Mononuclear cell (primary cell): ENCODE measurements at regions not wholly inside any gene's neighbourhood (a gene's known extent, or its start where the extent isn't known, plus 50 kb on each side); places are given as distances from the start of the nearest gene placed in this dataset.

ENCODE experiments used
- H3K27me3 ChIP-seq: 2 replicates; pipeline ENCODE4 v1.6.0; 2011; ENCODE audit warnings: low read length, control low read depth; ENCODE audit not compliant: insufficient read depth
- H3K4me1 ChIP-seq: 2 replicates; pipeline ENCODE4 v1.5.1; 2011; ENCODE audit warnings: mild to moderate bottlenecking, low read length, control low read depth; ENCODE audit not compliant: insufficient read depth
- H3K4me3 ChIP-seq: 2 replicates; pipeline ENCODE4 v1.5.1; 2011; ENCODE audit warnings: mild to moderate bottlenecking, low read length, moderate library complexity
- H3K9me3 ChIP-seq: 2 replicates; pipeline ENCODE4 v1.5.1; 2011; ENCODE audit warnings: low read depth, mild to moderate bottlenecking, control low read depth, low read length

DNA sequence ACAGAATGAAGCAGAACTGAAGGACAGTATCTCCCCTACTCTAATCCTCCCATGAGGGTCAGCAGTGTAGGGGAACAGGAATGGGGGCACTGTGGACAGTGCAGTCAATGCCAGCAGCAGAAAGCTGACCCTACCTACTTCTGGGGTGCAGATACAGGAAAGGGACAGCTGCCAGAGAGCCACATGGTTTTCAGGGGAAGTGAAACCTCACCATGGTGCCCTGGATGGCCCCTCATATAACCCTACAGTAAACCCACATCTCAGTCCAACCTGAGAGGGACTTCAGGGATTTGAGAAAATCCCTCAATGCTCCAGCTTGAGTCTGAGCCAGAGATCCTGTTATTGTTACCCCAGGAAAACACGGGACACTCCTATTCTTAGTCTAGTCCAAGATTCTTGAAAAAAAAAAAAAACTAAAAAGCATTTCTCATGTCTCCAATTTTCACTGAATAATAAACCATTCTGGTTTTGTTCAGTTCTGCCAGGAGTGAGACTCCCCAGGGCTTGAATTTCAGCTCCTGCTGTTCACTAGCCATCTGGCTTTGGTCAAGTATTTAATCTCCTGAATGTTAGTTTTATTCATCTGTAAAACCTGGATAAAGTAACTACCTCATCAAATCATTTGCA lies 511.6 kb upstream of the ARGLU1 start:
- Histone ChIP-seq H3K9me3 (no peaks in the 10 kb centered on the region), H3K4me3 (no peak overlapping the region), H3K27me3 (no peaks in the 10 kb centered on the region), H3K4me1 (no peaks in the 10 kb centered on the region)

GRCh38 chr13:107078229-107078765 lies 510.4 kb upstream of the ARGLU1 start:
- Histone ChIP-seq H3K9me3 (no peaks in the 10 kb centered on the region), H3K27me3 (no peaks in the 10 kb centered on the region), H3K4me3 (no peak overlapping the region), H3K4me1 (no peaks in the 10 kb centered on the region)

GRCh38 chr13:107076801-107077200 lies 508.9 kb upstream of the ARGLU1 start:
- Histone ChIP-seq H3K4me3 (no peak overlapping the region), H3K4me1 (no peaks in the 10 kb centered on the region), H3K9me3 (no peaks in the 10 kb centered on the region), H3K27me3 (no peaks in the 10 kb centered on the region)

- no peaks in the 10 kb centered on the region for H3K4me1 ChIP-seq
- H3K27me3 ChIP-seq: no peaks in the 10 kb centered on the region
- H3K4me3 ChIP-seq: no peak overlapping the region
- H3K9me3 ChIP-seq: no peaks in the 10 kb centered on the region
Observed at GRCh38 chr13:107075576-107075975, 507.6 kb upstream of the ARGLU1 start.

DNA sequence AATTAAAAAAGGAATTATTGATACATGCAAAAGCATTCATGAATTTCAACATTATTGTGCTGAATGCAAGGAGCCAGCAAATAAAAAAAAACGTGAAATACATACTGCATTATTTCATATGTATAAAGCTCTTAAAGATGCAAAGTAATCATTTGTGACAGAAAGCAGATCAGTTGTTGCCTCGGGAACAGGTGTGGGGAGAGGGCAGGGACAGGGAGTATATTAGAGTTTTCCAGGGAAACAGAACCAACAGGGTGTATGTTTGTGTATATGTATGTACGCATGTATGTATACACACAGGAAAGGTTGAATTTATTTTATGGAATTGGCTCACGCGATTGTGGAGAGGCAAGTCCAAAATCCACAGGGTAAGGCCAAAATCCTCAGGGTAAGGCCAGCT lies 502.9 kb upstream of the ARGLU1 start:
- Histone ChIP-seq H3K9me3 (no peaks in the 10 kb centered on the region), H3K4me3 (no peak overlapping the region), H3K4me1 (no peaks in the 10 kb centered on the region), H3K27me3 (no peaks in the 10 kb centered on the region)

- no peaks in the 10 kb centered on the region for H3K27me3 ChIP-seq
Observed at GRCh38 chr13:107069108-107069776, 501.3 kb upstream of the ARGLU1 start.

GRCh38 chr13:107067381-107067780 lies 499.4 kb upstream of the ARGLU1 start:
- no peaks in the 10 kb centered on the region for H3K27me3 ChIP-seq
- H3K4me3 ChIP-seq: no peak overlapping the region
- no peaks in the 10 kb centered on the region for H3K9me3 ChIP-seq
- H3K4me1 ChIP-seq: no peaks in the 10 kb centered on the region

More at GRCh38 chr13:107069108-107069776, 501.3 kb upstream of the ARGLU1 start:
- Histone ChIP-seq H3K4me1 (no peaks in the 10 kb centered on the region), H3K9me3 (no peaks in the 10 kb centered on the region), H3K4me3 (no peak overlapping the region)

DNA sequence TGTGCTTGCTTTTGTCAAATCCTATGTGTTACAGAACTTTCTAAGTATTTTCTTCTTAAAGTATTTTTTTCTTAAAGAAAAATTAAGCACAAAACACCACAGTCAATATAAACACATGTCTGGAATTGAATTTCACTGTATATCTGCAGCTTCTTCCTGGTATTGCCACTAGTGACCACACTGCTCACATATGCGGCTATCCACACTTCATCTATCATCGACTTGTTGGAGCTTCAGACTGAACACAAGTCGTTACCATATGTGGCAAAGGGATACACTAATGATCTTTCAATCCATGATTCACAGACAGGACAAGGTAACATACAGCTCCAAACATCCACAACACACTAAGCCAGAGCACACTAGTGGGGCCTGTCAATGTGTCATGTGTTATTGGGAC lies 498.4 kb upstream of the ARGLU1 start:
- no peak overlapping the region for H3K4me3 ChIP-seq
- H3K9me3 ChIP-seq: no peaks in the 10 kb centered on the region
- H3K4me1 ChIP-seq: no peaks in the 10 kb centered on the region
- H3K27me3 ChIP-seq: no peaks in the 10 kb centered on the region

- no peak overlapping the region for H3K4me3 ChIP-seq
- no peaks in the 10 kb centered on the region for H3K9me3 ChIP-seq
- no peaks in the 10 kb centered on the region for H3K4me1 ChIP-seq
- no peaks in the 10 kb centered on the region for H3K27me3 ChIP-seq
Observed at GRCh38 chr13:107065036-107065435, 497.1 kb upstream of the ARGLU1 start.

DNA sequence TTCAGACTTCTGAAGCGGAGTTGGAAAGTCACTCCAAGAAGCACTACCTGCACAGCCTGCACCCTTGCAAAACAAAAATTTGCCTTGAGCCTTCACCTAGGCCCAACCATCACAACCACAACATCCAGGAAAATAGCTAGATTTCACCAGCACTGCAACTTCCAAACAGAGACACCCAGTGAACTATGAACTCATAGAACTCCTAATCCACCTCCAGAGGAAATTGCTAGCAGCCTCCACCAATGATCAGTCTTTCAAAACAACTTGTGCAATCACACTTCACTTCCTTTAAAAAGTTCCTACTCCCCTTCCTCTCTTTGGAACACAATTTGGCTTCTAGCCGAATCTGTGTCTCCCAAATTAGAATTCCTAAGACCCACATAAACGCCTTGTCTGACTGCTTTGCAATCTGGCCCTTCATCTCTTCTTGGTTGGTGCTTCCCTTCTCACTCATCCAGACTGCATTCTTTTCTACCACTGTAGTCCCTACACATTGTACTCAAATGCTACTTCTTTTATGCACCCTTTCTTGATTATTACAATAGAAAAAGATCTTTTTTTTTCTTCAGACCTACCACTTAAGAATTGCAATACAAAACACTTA lies 489.2 kb upstream of the ARGLU1 start:
- Histone ChIP-seq H3K9me3 (no peaks in the 10 kb centered on the region), H3K4me1 (no peaks in the 10 kb centered on the region), H3K27me3 (no peaks in the 10 kb centered on the region), H3K4me3 (no peak overlapping the region)

DNA sequence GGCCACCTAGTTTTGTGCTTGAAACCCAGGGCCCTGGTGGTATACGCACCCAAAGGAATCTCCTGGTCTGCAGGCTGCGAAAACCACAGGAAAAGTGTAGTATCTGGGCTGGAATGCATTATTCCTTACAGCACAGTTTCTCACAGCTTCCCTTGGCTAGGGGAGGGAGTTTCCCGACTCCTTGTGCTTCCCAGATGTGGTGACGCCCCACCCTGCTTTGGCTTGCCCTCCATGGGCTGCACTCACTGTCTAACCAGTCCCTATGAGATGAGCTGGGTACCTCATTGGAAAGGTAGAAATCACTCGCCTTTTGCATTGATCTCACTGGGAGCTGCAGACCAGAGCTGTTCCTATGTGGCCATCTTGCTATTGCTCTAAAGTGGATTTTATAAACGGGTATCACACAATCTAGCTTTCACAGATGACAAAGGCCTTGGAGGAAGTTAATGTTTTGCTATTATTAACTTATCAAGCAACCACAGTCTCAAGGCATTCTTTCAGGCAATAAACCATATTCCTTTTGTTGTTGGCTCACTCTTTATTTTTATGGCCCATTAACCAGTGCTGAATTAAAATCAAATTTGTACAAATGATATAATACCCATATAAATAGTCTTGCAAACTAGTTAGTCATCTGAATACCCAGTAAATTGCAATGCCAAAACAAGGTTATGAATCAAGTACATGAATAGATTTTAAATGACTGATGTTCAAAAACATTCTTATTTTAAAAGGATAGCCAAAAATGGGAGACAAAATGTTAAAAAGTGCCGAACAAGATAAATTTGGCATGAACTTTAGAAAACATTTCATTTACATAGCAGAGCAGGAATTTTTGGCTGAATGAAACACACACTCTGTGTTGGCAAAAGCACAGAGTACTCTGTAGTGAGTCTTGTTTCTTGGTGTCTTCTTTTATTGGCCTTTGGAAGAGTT lies 475.4 kb upstream of the ARGLU1 start:
- Histone ChIP-seq H3K27me3 (no peaks in the 10 kb centered on the region), H3K4me3 (no peak overlapping the region), H3K4me1 (no peaks in the 10 kb centered on the region), H3K9me3 (no peaks in the 10 kb centered on the region)

DNA sequence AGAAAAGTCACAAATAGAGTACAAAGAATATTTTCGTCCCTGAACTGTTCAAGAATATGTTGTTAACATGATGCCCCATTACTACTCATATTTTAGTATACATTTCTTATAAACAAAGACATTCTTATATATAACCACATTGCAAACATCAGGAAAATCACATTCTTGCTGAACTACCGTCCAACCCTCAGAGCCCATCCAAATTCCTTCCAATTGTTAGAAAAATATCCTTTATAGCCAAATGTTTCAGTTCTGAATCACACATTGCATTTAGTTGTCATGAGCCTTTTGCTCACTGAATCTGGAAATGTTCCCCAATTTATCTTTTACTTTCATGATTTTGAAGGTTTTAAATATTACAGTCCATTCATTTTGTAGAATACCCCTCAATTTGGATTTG lies 467.8 kb upstream of the ARGLU1 start:
- H3K27me3 ChIP-seq: no peaks in the 10 kb centered on the region
- H3K4me3 ChIP-seq: no peak overlapping the region
- no peaks in the 10 kb centered on the region for H3K9me3 ChIP-seq
- H3K4me1 ChIP-seq: no peaks in the 10 kb centered on the region

GRCh38 chr13:107035186-107035585 lies 467.2 kb upstream of the ARGLU1 start:
- Histone ChIP-seq H3K4me1 (no peaks in the 10 kb centered on the region), H3K4me3 (no peak overlapping the region), H3K27me3 (no peaks in the 10 kb centered on the region), H3K9me3 (no peaks in the 10 kb centered on the region)

GRCh38 chr13:107034236-107034872 lies 466.4 kb upstream of the ARGLU1 start:
- H3K9me3 ChIP-seq: no peaks in the 10 kb centered on the region
- H3K27me3 ChIP-seq: no peaks in the 10 kb centered on the region
- no peak overlapping the region for H3K4me3 ChIP-seq
- H3K4me1 ChIP-seq: no peaks in the 10 kb centered on the region
